ENCODE measurements at regions not wholly inside any gene's neighbourhood (a gene's known extent, or its start where the extent isn't known, plus 50 kb on each side); places are given as distances from the start of the nearest gene placed in this dataset.
A peak's percentile ranks its signal among the peaks of the same experiment; 100 is the strongest.

DNA sequence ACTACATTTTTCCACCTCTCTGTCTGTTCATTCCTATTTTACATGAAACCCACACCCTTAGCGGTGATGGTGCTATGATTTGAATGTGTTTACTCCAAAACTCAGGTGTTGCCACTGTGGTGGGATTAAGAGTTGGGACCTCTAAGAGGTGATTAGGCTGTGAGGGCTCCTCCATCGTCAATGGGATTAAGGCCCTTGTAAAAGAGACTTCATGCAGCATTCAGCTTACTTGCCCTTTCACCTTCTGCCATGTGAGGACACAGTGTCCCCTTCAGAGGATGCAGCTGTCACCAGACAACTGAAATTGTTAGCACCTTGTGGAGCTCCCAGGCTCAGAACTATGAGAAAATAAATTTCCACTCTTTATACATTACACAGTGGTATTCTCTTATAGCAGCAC, 182.2 kb downstream of the NOC3L start:
- TF ChIP-seq, protein P1, sequence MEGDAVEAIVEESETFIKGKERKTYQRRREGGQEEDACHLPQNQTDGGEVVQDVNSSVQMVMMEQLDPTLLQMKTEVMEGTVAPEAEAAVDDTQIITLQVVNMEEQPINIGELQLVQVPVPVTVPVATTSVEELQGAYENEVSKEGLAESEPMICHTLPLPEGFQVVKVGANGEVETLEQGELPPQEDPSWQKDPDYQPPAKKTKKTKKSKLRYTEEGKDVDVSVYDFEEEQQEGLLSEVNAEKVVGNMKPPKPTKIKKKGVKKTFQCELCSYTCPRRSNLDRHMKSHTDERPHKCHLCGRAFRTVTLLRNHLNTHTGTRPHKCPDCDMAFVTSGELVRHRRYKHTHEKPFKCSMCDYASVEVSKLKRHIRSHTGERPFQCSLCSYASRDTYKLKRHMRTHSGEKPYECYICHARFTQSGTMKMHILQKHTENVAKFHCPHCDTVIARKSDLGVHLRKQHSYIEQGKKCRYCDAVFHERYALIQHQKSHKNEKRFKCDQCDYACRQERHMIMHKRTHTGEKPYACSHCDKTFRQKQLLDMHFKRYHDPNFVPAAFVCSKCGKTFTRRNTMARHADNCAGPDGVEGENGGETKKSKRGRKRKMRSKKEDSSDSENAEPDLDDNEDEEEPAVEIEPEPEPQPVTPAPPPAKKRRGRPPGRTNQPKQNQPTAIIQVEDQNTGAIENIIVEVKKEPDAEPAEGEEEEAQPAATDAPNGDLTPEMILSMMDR (IDR thresholded peaks at IDR 0.05): no peak
- Histone ChIP-seq H3K27ac (no peak overlapping the region), H3K4me3 (no peak overlapping the region)
- DNase-seq (ENCODE audit: low spot score): no peak

DNA sequence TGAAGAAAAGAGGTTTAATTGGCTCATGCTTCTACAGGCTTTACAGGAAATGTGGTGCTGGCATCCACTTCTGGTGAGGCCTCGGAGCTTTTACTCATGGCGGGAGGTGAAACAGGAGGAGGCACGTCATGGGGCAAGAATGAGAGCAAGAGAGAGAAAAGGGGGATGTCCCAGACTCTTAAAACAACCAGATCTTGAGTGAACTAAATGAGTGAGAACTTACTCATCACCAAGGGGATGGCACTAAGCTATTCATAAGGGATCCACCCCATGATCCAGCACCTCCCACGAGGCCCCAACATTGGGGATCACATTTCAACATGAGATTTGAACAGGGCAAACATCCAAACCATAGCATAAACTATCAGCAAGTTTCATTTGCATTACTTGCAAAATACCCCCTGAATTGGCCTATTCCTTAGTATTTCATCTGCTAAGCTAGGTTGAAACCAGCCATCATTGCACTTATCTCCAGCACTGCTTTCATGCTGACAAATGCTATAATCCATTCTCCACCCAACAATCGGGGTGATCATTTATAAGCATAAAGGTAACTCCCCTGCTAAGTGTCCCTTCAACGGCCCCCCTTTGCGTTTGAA, 179.0 kb downstream of the NOC3L start:
- TF ChIP-seq, protein P1 (IDR thresholded peaks at IDR 0.05): no peak
- Histone ChIP-seq H3K27ac (no peak overlapping the region), H3K4me3 (no peak overlapping the region)
- DNase-seq (ENCODE audit: low spot score): no peak

DNA sequence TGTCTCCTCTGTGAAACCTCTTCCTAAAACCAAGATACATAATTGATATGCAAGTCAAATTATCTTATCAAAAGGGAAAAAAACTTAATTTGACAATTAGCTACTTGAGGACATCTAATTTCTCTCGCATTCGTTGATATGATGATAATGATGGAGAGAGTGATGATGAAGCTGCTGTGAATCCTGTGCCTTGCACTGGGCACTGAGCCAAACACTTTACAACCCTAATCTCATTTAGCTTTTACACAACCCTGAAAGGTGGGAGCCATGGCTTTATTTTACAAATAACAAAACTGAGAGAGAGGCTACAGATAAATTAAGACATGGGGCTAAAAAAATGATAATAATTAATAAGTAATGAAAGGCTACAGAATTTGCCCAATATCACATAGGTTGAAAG, 176.0 kb downstream of the NOC3L start:
- DNase-seq (ENCODE audit: low spot score): no peak
- no peak overlapping the region for H3K27ac ChIP-seq
- TF ChIP-seq, protein P1 (IDR thresholded peaks at IDR 0.05): no peak
- no peak overlapping the region for H3K4me3 ChIP-seq

DNA sequence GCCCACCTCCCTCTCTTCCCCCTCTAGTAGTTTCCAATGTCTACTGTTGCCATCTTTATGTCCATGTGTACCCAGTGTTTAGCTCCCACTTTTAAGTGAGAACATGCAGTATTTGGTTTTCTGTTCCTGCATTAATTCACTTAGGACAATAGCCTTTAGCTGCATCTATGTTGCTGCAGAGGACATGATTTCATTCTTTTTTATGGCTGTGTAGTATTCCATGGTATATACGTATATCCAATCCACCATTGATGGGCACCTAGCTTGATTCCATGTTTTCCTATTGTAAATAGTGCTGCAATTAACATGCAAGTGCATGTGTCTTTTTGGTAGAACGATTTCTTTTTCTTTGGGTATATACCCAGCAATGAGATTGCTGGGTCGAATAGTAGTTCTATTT, 170.4 kb downstream of the NOC3L start:
- TF ChIP-seq, protein P1 (IDR thresholded peaks at IDR 0.05): no peak
- no peak for DNase-seq (ENCODE audit: low spot score)
- Histone ChIP-seq H3K27ac (no peak overlapping the region), H3K4me3 (no peak overlapping the region)

DNA sequence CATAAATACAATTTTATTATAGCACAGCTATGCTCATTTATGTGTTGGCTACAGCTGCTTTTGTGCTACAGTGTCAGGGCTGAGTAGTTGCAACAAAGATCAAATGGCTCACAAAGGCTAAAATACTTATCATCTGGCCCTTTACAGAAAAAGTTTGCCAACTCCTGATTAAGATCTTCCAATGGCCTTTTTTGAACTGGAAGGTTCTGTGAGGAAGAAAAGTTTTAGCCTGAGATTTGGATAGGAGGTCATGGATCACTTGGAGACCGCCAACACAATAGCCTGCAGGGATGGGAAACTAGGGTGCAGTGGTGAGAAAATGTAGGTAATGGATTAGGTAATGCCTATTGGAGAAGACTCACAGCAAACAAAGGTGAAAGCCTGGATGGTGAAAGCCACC, 169.8 kb downstream of the NOC3L start:
- peak overlapping the region in 1 of 2 donors; percentile 59 for H3K27ac ChIP-seq
- DNase-seq (ENCODE audit: low spot score): no peak
- TF ChIP-seq, protein P1 (IDR thresholded peaks at IDR 0.05): no peak
- peak overlapping the region; percentile 13 for H3K4me3 ChIP-seq

DNA sequence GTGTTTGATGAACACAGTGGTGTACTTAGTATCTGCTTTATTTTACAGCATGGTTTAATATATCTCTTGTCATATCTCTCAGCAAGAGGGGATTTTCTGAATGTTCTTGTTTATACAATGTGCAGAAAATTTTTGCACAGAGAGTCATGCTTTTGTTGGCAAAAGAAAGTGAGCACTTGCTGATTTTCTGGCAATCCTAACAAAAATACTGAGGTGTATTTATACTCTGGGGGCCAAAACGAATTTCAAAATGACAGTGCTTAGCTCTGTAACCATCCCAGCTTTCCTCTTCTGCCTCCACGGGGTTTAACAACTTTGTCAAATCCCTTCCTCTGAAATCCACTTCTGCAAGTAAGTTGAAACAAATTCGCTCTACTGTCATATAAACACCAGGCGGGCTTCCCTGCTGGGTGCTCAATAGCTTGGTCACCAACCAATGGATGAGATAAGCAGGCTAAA, 169.2 kb downstream of the NOC3L start:
- H3K27ac ChIP-seq: peak overlapping the region in 1 of 2 donors; percentile 59
- peak overlapping the region; percentile 13 for H3K4me3 ChIP-seq
- TF ChIP-seq, protein P1 (IDR thresholded peaks at IDR 0.05): no peak
- no peak for DNase-seq (ENCODE audit: low spot score)

DNA sequence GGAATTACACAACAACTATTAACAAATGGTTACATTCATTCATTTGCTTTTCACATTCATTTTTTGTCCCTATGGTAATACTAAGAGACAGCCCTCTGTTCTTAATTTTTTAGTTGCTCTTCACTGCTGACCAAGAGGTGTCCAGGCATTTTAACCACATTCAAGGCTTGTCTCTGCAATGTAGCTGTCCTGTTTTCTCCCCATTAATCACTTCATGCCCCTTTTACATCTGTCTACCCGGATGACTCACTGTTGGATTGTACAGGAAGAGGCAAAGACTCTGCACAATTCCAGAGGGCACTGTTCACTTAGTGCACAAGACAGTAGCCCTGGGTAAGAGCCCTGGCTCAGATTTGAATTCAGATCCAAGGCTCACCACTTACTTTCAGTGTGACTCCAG, 168.5 kb downstream of the NOC3L start:
- H3K4me3 ChIP-seq: no peak overlapping the region
- peak overlapping the region in 1 of 2 donors; percentile 59 for H3K27ac ChIP-seq
- TF ChIP-seq, protein P1 (IDR thresholded peaks at IDR 0.05): no peak
- DNase-seq (ENCODE audit: low spot score): no peak

Data from coronary artery (tissue), 2 donors.